ENCODE measurements at regions not wholly inside any gene's neighbourhood (a gene's known extent, or its start where the extent isn't known, plus 50 kb on each side); places are given as distances from the start of the nearest gene placed in this dataset.

- no peak for DNase-seq
These were observed 1102.6 kb downstream of the ADGRL3 start for GRCh38 chr4:62302710-62303109.

GRCh38 chr4:62301500-62301899 is 1101.4 kb downstream of the ADGRL3 start:
- no peak for DNase-seq

- no peak for DNase-seq
These were observed 1093.4 kb downstream of the ADGRL3 start for GRCh38 chr4:62293551-62293950.

- DNase-seq: no peak
These were observed 1092.8 kb downstream of the ADGRL3 start for GRCh38 chr4:62292911-62293310.

GRCh38 chr4:62288808-62289541 is 1088.8 kb downstream of the ADGRL3 start:
- DNase-seq: no peak

GRCh38 chr4:62285026-62285425 is 1084.9 kb downstream of the ADGRL3 start:
- no peak for DNase-seq

- no peak for DNase-seq
These were observed 1079.6 kb downstream of the ADGRL3 start for GRCh38 chr4:62279689-62280088.

- no peak for DNase-seq
These were observed 1075.3 kb downstream of the ADGRL3 start for GRCh38 chr4:62275470-62275869.

GRCh38 chr4:62274782-62275181 is 1074.7 kb downstream of the ADGRL3 start:
- no peak for DNase-seq

GRCh38 chr4:62271107-62271506 is 1071.0 kb downstream of the ADGRL3 start:
- no peak for DNase-seq

GRCh38 chr4:62269918-62270317 is 1069.8 kb downstream of the ADGRL3 start:
- no peak for DNase-seq

- no peak for DNase-seq
These were observed 1063.3 kb downstream of the ADGRL3 start for GRCh38 chr4:62263454-62263853.

- no peak for DNase-seq
These were observed 1062.5 kb downstream of the ADGRL3 start for GRCh38 chr4:62262676-62263075.

GRCh38 chr4:62260254-62260653 is 1060.1 kb downstream of the ADGRL3 start:
- no peak for DNase-seq

- DNase-seq: no peak
These were observed 1056.4 kb downstream of the ADGRL3 start for GRCh38 chr4:62256479-62256878.

- no peak for DNase-seq
These were observed 1052.6 kb downstream of the ADGRL3 start for GRCh38 chr4:62252728-62253127.

GRCh38 chr4:62250100-62250499 is 1050.0 kb downstream of the ADGRL3 start:
- no peak for DNase-seq

- peak in 2 of 4 experiments; percentile 5 to 14 for DNase-seq
These were observed 1043.8 kb downstream of the ADGRL3 start for GRCh38 chr4:62243895-62244294.

GRCh38 chr4:62235911-62236310 is 1035.8 kb downstream of the ADGRL3 start:
- no peak for DNase-seq

- no peak for DNase-seq
These were observed 1032.7 kb downstream of the ADGRL3 start for GRCh38 chr4:62232814-62233213.

- no peak for DNase-seq
These were observed 1031.9 kb downstream of the ADGRL3 start for GRCh38 chr4:62231994-62232393.

- DNase-seq: no peak
These were observed 1026.0 kb downstream of the ADGRL3 start for GRCh38 chr4:62226082-62226481.

- DNase-seq: no peak
These were observed 1022.0 kb downstream of the ADGRL3 start for GRCh38 chr4:62222121-62222520.

GRCh38 chr4:62210486-62210885 is 1010.4 kb downstream of the ADGRL3 start:
- no peak for DNase-seq

Measured in suppressor macrophage (primary cell).